Cardiac fibroblast (primary cell): ENCODE measurements at regions not wholly inside any gene's neighbourhood (a gene's known extent, or its start where the extent isn't known, plus 50 kb on each side); places are given as distances from the start of the nearest gene placed in this dataset.
A peak's percentile ranks its signal among the peaks of the same experiment; 100 is the strongest.

ENCODE experiments used
- DNase-seq, 2 donors: peaks; one replicate each; pipeline versions ENCODE4 v3.0.0 to v3.0.0-alpha.2; 2010; ENCODE audit warnings: low read depth in 2 of 2
- H3K4me3 ChIP-seq, 2 donors: replicated peaks in 1 of 2; 1 replicate in 1 of 2; 2 replicates in 1 of 2; pipeline ENCODE4 v1.5.1; 2011; ENCODE audit warnings: low read depth in 2 of 2, low read length in 2 of 2, mild to moderate bottlenecking in 2 of 2, moderate library complexity in 1 of 2
- CTCF ChIP-seq: IDR thresholded peaks from one replicate; pipeline ENCODE4 v1.5.1; 2011; ENCODE audit warnings: low read depth, mild to moderate bottlenecking, low read length, inconsistent platforms

GRCh38 chr6:92538926-92539325, 880.4 kb downstream of the EPHA7 start:
- TF ChIP-seq CTCF: no peak
- no peak for DNase-seq
- H3K4me3 ChIP-seq: no peak overlapping the region

- no peak overlapping the region for H3K4me3 ChIP-seq
- DNase-seq: peak in 1 of 2 donors; percentile 9
- TF ChIP-seq CTCF: no peak
Observed at GRCh38 chr6:92538275-92538674, 881.1 kb downstream of the EPHA7 start.

- no peak overlapping the region for H3K4me3 ChIP-seq
- TF ChIP-seq CTCF: no peak
- no peak for DNase-seq
Observed at GRCh38 chr6:92534109-92534508, 885.2 kb downstream of the EPHA7 start.

- TF ChIP-seq CTCF: no peak
- no peak overlapping the region for H3K4me3 ChIP-seq
- DNase-seq: no peak
Observed at GRCh38 chr6:92522589-92522988, 896.8 kb downstream of the EPHA7 start.

GRCh38 chr6:92521553-92521952, 897.8 kb downstream of the EPHA7 start:
- no peak for TF ChIP-seq CTCF
- no peak overlapping the region for H3K4me3 ChIP-seq
- DNase-seq: no peak

- no peak for TF ChIP-seq CTCF
- no peak for DNase-seq
- no peak overlapping the region for H3K4me3 ChIP-seq
Observed at GRCh38 chr6:92510137-92510536, 909.2 kb downstream of the EPHA7 start.

- no peak for TF ChIP-seq CTCF
- DNase-seq: no peak
- no peak overlapping the region for H3K4me3 ChIP-seq
Observed at GRCh38 chr6:92507552-92507951, 911.8 kb downstream of the EPHA7 start.
